Osteocyte (in vitro differentiated cells): ENCODE measurements at regions not wholly inside any gene's neighbourhood (a gene's known extent, or its start where the extent isn't known, plus 50 kb on each side); places are given as distances from the start of the nearest gene placed in this dataset.

Source experiments
- DNase-seq: peaks from one replicate; pipeline ENCODE4 v3.0.0; 2021; ENCODE audit warnings: mixed read lengths; ENCODE audit not compliant: unreplicated experiment; ENCODE audit errors: extremely low spot score
- H3K27ac Mint-ChIP-seq: one replicate; pipeline ENCODE4 v1.8.0; 2021; ENCODE audit warnings: mild to moderate bottlenecking, mixed read lengths; ENCODE audit not compliant: unreplicated experiment
- H3K27me3 Mint-ChIP-seq: one replicate; pipeline ENCODE4 v1.8.0; 2021; ENCODE audit warnings: mixed read lengths; ENCODE audit not compliant: unreplicated experiment
- H3K36me3 Mint-ChIP-seq: one replicate; pipeline ENCODE4 v1.8.0; 2021; ENCODE audit warnings: mixed read lengths; ENCODE audit not compliant: unreplicated experiment
- H3K4me1 Mint-ChIP-seq: one replicate; pipeline ENCODE4 v1.8.0; 2021; ENCODE audit warnings: mixed read lengths; ENCODE audit not compliant: unreplicated experiment
- H3K4me3 Mint-ChIP-seq: one replicate; pipeline ENCODE4 v1.8.0; 2021; ENCODE audit warnings: mild to moderate bottlenecking, moderate library complexity, mixed read lengths; ENCODE audit not compliant: unreplicated experiment
- H3K9me3 Mint-ChIP-seq: one replicate; pipeline ENCODE4 v1.8.0; 2021; ENCODE audit warnings: mixed read lengths; ENCODE audit not compliant: unreplicated experiment
- CTCF ChIP-seq: fragments of 200-600 bp; sonication (generic); IDR thresholded peaks from 2 replicates; pipeline ENCODE4 v1.5.0; 2021; ENCODE audit warnings: antibody characterized with exemption, mild to moderate bottlenecking, moderate library complexity

DNA sequence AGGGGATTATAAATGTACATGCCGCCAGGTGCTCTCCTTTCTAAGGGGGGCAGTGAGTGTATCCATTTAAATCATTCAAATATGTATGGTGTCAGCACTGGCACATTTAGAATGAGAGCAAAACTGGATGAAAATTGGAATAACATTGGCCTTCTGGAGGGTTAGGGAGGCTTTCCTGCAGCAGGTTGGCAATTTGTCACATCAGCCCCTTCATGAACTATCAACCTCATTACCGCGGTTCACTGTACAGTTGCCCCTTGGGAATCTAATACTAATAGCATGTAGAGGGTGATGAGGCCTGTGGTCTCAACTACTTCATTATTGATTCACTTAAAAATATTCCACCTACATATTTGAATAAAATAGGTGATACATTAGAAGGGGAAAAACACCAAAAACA is 117.9 kb downstream of the PDHA2 start:
- Mint-ChIP-seq H3K4me1 (no peaks in the 10 kb centered on the region), H3K4me3 (no peak overlapping the region), H3K27me3 (peaks cover 11% of the 10 kb centered on the region), H3K27ac (no peak overlapping the region), H3K9me3 (no peaks in the 10 kb centered on the region), H3K36me3 (no peaks in the 10 kb centered on the region)
- no peak for TF ChIP-seq CTCF
- no peak for DNase-seq

- TF ChIP-seq CTCF: no peak
- H3K36me3 Mint-ChIP-seq: no peaks in the 10 kb centered on the region
- DNase-seq: no peak
- no peaks in the 10 kb centered on the region for H3K4me1 Mint-ChIP-seq
- no peak overlapping the region for H3K4me3 Mint-ChIP-seq
- H3K27me3 Mint-ChIP-seq: peaks cover 11% of the 10 kb centered on the region
- no peak overlapping the region for H3K27ac Mint-ChIP-seq
- H3K9me3 Mint-ChIP-seq: no peaks in the 10 kb centered on the region
These were observed 119.3 kb downstream of the PDHA2 start for GRCh38 chr4:95959182-95959581.

DNA sequence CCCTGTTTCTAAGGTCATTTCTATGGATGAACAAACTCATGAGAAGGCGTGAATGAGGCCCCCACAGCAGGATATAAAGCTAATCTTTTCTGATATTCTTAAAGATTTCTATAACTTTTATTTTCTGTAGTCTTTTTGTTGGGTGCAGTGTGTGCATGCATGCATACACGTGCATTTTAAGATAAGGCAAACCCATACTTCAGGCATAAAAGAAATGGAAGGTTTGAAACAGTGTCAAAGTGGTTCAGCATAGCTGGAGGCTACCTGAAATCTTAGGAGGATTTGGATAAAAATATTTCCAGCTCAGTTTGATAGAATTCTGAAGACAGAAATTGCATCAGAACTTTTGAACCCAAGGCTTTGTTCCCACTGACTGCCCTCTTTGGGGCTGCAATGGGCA is 119.7 kb downstream of the PDHA2 start:
- H3K4me3 Mint-ChIP-seq: no peak overlapping the region
- no peak for TF ChIP-seq CTCF
- H3K27ac Mint-ChIP-seq: no peak overlapping the region
- peaks cover 11% of the 10 kb centered on the region for H3K27me3 Mint-ChIP-seq
- H3K4me1 Mint-ChIP-seq: no peaks in the 10 kb centered on the region
- no peaks in the 10 kb centered on the region for H3K9me3 Mint-ChIP-seq
- no peaks in the 10 kb centered on the region for H3K36me3 Mint-ChIP-seq
- DNase-seq: no peak

GRCh38 chr4:95963456-95963855 is 123.6 kb downstream of the PDHA2 start:
- DNase-seq: no peak
- peaks cover 8% of the 10 kb centered on the region for H3K9me3 Mint-ChIP-seq
- no peaks in the 10 kb centered on the region for H3K36me3 Mint-ChIP-seq
- H3K4me3 Mint-ChIP-seq: no peak overlapping the region
- H3K4me1 Mint-ChIP-seq: no peaks in the 10 kb centered on the region
- no peak for TF ChIP-seq CTCF
- peaks cover 19% of the 10 kb centered on the region for H3K27me3 Mint-ChIP-seq
- no peak overlapping the region for H3K27ac Mint-ChIP-seq

- DNase-seq: no peak
- TF ChIP-seq CTCF: no peak
- no peaks in the 10 kb centered on the region for H3K36me3 Mint-ChIP-seq
- no peak overlapping the region for H3K27ac Mint-ChIP-seq
- H3K9me3 Mint-ChIP-seq: peaks cover 4% of the 10 kb centered on the region
- H3K4me3 Mint-ChIP-seq: no peak overlapping the region
- H3K4me1 Mint-ChIP-seq: no peaks in the 10 kb centered on the region
- H3K27me3 Mint-ChIP-seq: no peaks in the 10 kb centered on the region
These were observed 140.3 kb downstream of the PDHA2 start for GRCh38 chr4:95979961-95980876.
